HG03103 (cell line): ENCODE measurements at regions not wholly inside any gene's neighbourhood (a gene's known extent, or its start where the extent isn't known, plus 50 kb on each side); places are given as distances from the start of the nearest gene placed in this dataset.

ENCODE experiments used
- ATAC-seq: cut with Tn5 transposase; IDR thresholded peaks from one replicate; pipeline ENCODE4 v1.9.1; 2021; ENCODE audit warnings: low read depth; ENCODE audit not compliant: unreplicated experiment

GRCh38 chr6:14665827-14666724, 548.5 kb downstream of the CD83 start:
- ATAC-seq = no peak

- ATAC-seq = no peak
Measured at GRCh38 chr6:14670806-14671205, 553.2 kb downstream of the CD83 start.

GRCh38 chr6:14671261-14671681, 553.7 kb downstream of the CD83 start:
- no peak for ATAC-seq

- ATAC-seq = no peak
Measured at GRCh38 chr6:14671937-14672336, 554.4 kb downstream of the CD83 start.

- ATAC-seq = no peak
Measured at GRCh38 chr6:14673201-14673600, 555.6 kb downstream of the CD83 start.

GRCh38 chr6:14674458-14674857, 556.9 kb downstream of the CD83 start:
- no peak for ATAC-seq

GRCh38 chr6:14674867-14675648, 557.5 kb downstream of the CD83 start:
- no peak for ATAC-seq

DNA sequence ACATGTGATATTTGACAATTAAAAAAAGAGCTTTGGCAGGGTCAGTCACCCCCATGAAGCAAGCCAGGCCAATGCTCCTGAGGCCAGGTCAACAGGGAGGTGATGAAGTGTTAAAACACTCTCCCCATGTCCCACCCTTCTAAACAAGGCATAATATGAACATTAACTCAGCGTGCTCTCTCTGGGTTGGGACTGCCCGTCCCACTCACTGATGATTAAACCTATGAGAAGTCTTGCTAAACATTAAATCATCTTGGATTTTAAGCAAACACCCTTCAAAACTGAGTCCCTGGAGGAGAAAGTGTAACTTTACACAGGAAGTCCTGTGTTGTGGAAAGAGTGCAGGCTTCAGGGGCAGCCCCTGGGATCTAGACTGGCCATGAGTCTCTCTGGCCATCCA, 558.5 kb downstream of the CD83 start:
- no peak for ATAC-seq

GRCh38 chr6:14676977-14677781, 559.6 kb downstream of the CD83 start:
- ATAC-seq = no peak

GRCh38 chr6:14681699-14682487, 564.0 kb upstream of the JARID2 start:
- no peak for ATAC-seq

- ATAC-seq = no peak
Measured at GRCh38 chr6:14682812-14683211, 563.1 kb upstream of the JARID2 start.

DNA sequence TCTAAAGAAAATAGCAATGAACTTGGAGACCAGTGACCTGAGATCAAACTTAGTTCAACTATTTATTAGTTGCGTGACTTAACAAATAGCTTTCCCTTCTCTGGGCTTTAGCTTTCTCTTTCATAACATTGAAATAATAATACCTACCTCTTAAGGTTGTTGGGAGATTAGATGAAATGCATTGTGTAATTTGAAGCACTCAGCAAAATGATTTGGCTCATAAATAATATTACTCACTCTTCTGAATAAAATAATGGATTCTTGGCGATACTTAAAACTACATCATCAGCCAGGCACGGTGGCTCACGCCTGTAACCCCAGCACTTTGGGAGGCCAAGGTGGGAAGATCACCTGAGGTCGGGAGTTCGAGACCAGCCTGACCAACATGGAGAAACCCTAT, 556.2 kb upstream of the JARID2 start:
- no peak for ATAC-seq

GRCh38 chr6:14690120-14691056, 555.5 kb upstream of the JARID2 start:
- ATAC-seq = no peak

DNA sequence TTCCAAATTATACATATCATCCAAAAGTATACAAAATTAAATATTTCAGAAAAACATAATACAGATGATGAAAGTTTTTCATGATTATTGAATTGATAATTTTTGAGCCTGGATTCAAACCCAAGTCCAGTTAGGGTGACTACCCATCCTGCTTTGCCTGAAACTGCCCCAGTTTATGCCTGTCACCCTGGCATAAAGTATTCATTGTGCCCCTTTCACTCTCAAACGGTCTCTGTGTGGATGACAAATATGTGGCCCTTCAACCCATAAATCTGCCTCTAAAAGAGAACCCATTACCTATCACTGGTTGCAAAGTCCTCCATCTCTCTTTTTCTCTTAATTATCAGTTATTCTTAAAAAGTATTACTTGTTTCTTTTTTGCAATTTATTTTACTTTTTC, 553.7 kb upstream of the JARID2 start:
- no peak for ATAC-seq

DNA sequence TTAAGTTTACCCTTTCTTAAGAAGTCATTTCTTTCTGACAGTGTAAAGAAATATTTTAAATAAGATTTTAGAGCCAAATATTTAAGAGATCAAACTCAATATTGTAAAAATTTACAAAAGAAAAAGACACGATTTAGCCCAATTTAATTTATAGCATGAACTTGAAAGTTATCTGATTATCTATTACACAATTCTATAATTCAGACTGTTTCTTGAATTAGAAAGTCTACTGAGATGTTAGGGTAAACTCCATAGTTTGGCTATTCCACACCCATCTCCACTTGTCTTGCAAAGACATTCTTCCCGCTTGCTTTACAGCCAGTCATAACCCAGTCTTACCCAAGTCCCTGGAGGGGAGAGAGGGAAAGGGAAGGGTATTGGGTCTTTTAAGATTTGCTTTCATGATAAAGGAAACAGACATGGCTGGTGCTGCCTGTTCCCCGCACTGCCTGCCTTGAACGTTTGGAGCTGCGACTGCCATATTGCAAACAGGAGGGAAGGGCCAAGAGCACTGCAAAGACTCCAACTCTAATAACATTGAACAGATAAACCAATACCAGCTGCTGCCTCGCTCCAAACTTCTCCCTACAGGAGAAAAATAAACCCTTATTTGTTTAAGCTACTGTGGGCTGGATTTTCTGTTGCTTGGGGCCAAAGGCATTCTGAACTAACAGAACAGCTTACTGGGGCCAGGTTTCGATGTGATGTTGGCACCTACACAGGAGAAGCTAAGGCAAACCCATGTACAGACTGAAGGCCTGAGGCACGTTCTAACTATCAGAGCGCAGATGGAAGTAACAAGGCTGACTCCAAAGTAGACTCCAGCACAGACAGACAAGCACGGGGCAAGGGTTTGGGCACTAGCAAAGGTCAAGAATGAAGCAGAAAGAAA, 552.3 kb upstream of the JARID2 start:
- no peak for ATAC-seq

GRCh38 chr6:14694308-14694707, 551.6 kb upstream of the JARID2 start:
- ATAC-seq = no peak

DNA sequence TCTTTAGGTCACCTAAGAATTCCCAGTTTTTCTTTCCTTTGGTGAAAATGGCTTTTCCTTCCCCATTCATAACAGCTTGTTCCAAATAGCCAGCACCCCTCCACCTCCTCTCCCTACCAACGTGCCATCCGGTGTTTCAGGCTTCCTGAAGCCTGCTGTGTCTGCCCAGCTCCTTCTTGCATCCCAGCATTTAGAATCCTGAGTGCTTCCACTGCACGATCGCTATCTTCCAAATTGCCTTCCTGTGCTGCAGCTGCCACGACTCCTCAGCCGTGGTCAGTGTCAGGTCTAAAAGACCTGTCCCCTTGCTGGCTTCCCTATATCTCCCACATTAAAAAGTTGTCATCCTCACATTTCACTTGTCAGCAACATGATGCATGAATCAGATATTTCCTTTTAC, 550.3 kb upstream of the JARID2 start:
- ATAC-seq = no peak

DNA sequence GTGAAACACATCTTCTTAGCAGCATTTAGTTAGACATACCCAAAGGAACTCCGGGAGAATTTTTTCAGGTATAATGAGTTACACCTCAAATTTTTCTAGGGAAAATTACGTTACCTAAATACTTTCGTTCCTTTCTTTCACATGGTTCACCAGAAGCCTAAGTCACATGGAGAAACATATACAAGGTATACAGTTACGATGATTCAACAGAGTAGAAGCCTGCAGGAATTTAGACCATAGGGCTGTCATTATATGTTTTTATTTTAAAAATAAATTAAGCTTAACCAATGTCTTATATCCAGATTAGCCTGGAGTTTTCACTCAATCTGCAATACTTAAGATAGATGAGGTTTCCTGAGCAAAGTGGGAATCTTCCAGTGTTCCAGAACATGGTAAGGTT, 549.5 kb upstream of the JARID2 start:
- ATAC-seq = no peak
